Suppressor macrophage (primary cell): ENCODE measurements at regions not wholly inside any gene's neighbourhood (a gene's known extent, or its start where the extent isn't known, plus 50 kb on each side); places are given as distances from the start of the nearest gene placed in this dataset.
"Not testable (repeated sequence)": the region's sequence is repeated elsewhere in the genome, so short reads cannot be mapped to it uniquely, and the experiment has no call there.

Experiments used
- DNase-seq, 4 experiments: peaks; one replicate each; pipeline ENCODE4 v3.0.0-alpha.2; 2020 to 2022

DNA sequence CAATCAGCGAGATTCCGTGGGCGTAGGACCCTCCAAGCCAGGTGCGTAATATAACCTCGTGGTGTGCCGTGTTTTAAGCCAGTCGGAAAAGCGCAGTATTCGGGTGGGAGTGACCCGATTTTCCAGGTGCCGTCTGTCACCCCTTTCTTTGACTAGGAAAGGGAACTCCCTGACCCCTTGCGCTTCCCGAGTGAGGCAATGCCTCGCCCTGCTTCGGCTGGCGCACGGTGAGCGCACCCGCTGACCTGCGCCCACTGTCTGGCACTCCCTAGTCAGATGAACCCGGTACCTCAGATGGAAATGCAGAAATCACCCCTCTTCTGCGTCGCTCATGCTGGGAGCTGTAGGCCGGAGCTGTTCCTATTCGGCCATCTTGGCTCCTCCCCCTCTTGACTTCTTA, 352.6 kb upstream of the GHITM start:
- DNase-seq = not testable (repeated sequence)

DNA sequence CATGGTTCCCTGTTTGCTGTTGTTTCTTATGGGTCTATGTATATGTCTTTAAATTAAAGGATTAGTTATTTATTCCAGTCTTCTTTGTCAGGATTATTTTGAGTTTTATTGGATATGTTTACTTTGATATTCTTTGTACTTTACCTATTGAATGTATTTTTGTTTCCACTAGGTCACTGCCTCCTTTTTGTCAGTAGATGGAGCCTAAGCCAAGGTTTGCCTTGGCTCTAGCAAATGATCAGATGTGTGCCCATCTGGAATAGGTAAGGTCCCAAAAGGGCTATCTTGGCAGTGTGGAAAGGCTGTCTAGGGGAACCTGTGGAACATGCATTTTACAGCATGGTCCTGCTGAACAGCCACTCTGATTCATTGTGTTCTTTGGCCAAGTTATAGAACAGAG, 337.3 kb upstream of the GHITM start:
- DNase-seq = peak in 1 of 4 experiments; percentile 1

GRCh38 chr10:83806717-83807116, 332.6 kb upstream of the GHITM start:
- no peak for DNase-seq

GRCh38 chr10:83809001-83809400, 330.3 kb upstream of the GHITM start:
- DNase-seq = no peak

GRCh38 chr10:83816942-83817341, 322.4 kb upstream of the GHITM start:
- no peak for DNase-seq

GRCh38 chr10:83817797-83818196, 321.5 kb upstream of the GHITM start:
- DNase-seq = no peak

- no peak for DNase-seq
Observed at GRCh38 chr10:83819609-83820008, 319.7 kb upstream of the GHITM start.

- DNase-seq = no peak
Observed at GRCh38 chr10:83820033-83820432, 319.3 kb upstream of the GHITM start.

DNA sequence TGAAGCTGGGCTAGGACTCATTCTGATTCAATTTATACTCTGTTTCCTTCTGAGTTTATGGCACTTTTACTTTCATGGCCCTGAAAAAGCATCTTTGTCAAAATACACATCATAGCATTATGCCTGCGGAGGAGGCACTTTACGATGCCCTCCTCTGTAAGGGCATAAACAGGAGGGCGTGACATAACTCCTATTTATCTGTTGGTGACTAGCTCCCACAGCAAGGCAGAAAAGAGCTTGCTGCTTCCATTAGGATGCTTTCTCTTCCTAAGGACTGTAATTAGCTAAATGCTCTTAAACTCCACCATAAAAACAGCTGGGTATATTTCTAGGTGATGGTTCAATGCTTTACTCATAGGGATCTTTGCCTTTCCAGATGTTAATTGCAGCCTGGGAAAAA, 315.2 kb upstream of the GHITM start:
- no peak for DNase-seq

DNA sequence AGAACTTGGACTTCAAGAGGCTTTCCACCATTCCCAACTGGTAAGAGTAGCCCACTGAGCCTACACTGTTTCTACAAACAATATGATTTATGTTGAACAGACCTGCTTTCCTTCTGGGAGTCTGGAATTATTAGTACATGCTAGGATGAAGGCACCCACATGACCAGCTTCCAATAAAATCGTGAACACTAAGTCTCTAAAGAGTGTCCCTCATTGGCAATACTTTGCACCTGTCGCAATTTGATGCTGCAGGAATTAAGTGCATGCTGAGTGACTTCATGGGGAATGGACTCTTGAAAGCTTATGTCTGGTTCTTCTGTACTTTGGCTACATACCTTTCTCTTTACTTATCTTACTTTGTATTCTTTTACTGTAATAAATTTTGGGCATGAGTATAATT, 305.2 kb upstream of the GHITM start:
- DNase-seq = no peak

GRCh38 chr10:83835945-83836745, 303.2 kb upstream of the GHITM start:
- DNase-seq = no peak

GRCh38 chr10:83848677-83849076, 290.6 kb upstream of the GHITM start:
- no peak for DNase-seq

GRCh38 chr10:83849150-83849549, 290.2 kb upstream of the GHITM start:
- DNase-seq = no peak

- DNase-seq = no peak
Observed at GRCh38 chr10:83852146-83852545, 287.2 kb upstream of the GHITM start.

DNA sequence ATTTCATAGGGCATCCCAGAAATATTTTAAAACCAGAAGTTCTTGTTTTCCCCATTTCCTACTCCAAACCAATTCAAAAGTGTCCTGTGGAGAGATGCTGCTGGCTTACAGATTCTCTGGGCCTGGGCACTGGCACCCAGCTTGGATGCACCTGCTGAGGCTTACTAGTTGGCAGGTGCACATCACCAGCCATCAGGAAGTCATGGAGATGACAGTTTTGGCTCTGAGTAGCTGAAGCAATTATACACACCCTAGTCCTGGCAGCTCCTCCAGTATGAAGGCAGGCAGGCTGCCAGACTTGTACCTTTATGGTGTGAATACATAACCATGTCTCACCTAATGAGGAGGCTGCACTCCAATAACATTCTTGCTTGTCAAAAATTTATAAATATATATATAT, 276.6 kb upstream of the GHITM start:
- no peak for DNase-seq

DNA sequence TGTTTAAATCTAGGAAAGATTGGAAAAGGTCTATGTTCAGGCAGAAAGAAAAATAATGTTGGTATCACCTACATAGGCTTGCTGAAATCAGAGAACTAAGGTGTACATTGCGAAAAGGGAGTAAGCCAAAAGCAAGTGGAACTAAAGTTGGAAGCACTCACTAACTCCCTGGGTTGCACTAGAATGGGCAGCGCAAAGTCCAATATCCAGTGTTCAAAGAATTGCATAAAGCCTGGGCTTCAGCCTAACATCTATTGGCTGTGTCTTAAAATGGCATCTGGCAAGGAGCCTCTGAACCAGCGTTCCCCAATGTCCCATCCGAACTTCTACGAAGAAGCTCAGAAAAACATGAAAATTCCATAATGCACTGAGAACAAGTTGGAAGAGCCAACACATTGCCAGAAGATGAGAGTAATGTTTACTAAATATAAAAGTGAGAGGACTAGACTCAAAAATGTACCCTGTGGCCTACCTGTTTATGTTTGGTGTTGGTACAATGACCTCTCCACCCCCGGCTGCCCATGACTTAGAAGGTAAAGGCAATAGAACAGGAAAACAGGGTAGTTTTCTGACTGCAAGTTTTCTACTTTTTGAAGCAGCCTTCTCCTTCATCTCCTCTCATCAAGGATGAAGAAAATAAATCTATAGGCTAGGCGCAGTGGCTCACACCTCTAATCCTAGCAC, 275.9 kb upstream of the GHITM start:
- DNase-seq = no peak

GRCh38 chr10:83869898-83870297, 269.4 kb upstream of the GHITM start:
- no peak for DNase-seq

- DNase-seq = peak; percentile 73 to 85 (median 78)
Observed at GRCh38 chr10:83871187-83872081, 267.9 kb upstream of the GHITM start.

GRCh38 chr10:83880252-83880791, 259.0 kb upstream of the GHITM start:
- DNase-seq = no peak

DNA sequence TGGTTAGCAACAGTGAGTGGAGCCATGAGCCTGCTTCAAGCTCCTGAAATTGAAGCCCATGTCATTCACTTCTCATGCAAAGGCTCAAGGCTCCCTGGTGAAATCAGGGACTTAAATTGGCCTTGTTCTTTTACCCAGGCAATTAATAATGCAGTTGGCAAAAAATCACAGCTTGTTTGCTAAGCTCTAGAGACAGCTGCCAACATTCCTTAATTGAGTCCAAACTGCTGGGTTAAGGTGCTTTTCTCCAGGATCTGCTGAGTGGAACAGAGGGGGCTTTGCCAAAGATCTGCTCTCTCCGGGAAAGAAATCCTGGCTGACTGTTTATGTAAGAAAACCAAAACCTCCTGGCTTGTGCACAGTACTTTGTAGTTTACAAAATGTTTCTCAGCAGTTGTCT, 257.6 kb upstream of the GHITM start:
- DNase-seq = no peak

DNA sequence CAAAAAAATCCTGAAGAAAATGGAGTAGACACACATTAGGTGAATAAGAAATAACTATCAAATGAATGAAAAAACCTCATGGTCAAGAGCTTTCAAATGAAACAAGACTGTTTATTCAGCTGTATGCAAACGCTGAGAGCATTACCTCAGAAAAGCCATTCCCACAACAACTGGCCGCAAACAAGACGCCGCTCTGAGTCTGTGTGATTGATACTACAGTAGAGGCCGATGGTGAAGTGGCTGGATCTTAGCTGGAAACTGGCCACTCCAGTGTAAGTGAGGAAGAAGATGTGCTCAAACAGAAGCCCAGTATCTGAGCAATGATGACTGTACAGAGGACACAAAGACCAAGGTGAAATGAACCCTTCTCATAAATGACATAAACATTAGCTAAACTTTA, 252.4 kb upstream of the GHITM start:
- no peak for DNase-seq

DNA sequence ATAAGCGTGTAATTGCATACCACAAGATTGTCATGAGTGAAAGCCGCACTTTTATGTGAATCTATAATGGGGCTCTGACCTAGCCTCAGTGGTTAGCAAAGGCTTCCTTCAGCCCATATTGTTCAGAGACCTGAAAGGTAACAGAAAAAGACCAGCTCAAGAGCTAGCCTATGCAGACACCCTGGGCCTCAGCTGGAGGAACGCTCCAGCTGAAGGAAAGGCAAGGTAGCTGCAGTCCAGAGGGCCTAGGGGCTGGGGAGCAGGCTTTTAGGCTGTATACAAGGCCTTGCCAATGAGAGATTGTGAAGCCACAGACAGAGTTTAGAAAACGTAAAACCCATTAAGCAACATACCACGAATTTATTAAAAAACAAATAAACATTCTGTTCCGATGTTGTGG, 246.6 kb upstream of the GHITM start:
- no peak for DNase-seq

DNA sequence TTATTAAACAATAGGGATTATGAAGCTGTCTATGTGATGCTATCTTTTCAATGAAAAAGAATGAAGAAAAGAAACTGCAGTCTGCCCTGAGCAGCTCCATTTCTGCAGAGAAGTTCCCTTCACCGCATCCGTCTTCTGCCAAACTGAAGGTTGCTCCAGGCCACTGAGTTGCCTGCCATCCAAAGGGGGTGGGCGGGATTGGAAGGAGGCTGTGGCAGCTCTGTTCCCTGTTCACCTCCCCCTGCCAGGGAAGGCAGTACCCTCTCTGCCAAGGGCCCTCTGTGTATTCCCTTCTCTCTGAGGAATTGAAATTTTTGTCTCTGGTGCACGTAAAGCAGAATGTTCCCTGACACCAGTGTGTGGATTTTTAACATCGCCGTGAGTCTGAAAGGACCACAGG, 243.1 kb upstream of the GHITM start:
- DNase-seq = no peak
